ENCODE measurements at regions not wholly inside any gene's neighbourhood (a gene's known extent, or its start where the extent isn't known, plus 50 kb on each side); places are given as distances from the start of the nearest gene placed in this dataset.

- Histone ChIP-seq H3K9me2 (replicated peaks; ENCODE audit: control insufficient read depth, low read length) (no peaks in the 10 kb centered on the region), H3K36me3 (ENCODE audit: control insufficient read depth, low read length) (no peaks in the 10 kb centered on the region), H3K4me1 (ENCODE audit: control insufficient read depth, low read length) (no peaks in the 10 kb centered on the region), H3K4me2 (ENCODE audit: low read length) (no peak overlapping the region), H3K4me3 (ENCODE audit: low read length) (no peak overlapping the region), H3K79me2 (ENCODE audit: control insufficient read depth, low read length) (no peaks in the 10 kb centered on the region), H3K27me3 (ENCODE audit: control insufficient read depth, low read length) (no peaks in the 10 kb centered on the region), H4K20me1 (ENCODE audit: control insufficient read depth, insufficient read depth, low read depth, low read length) (no peaks in the 10 kb centered on the region), H3K9me3 (ENCODE audit: control insufficient read depth, insufficient read depth, low read length) (no peaks in the 10 kb centered on the region), H3F3A (ENCODE audit: control insufficient read depth, insufficient read depth) (no peaks in the 10 kb centered on the region), H3K27ac (ENCODE audit: low read depth, low read length) (no peak overlapping the region)
- no peak for TF ChIP-seq CTCF (IDR thresholded peaks at IDR 0.05; ENCODE audit: low read depth, low read length, poor library complexity, severe bottlenecking)
- no peak for TF ChIP-seq EZH2phosphoT487 (IDR thresholded peaks at IDR 0.05; ENCODE audit: borderline replicate concordance, low read length)
These were observed 100.7 kb downstream of the ZIC4 start for GRCh38 chr3:147305533-147306250.

- no peaks in the 10 kb centered on the region for H4K20me1 ChIP-seq (ENCODE audit: control insufficient read depth, insufficient read depth, low read depth, low read length)
- TF ChIP-seq CTCF (IDR thresholded peaks at IDR 0.05; ENCODE audit: low read depth, low read length, poor library complexity, severe bottlenecking), result no peak
- TF ChIP-seq EZH2phosphoT487 (IDR thresholded peaks at IDR 0.05; ENCODE audit: borderline replicate concordance, low read length), result no peak
- no peaks in the 10 kb centered on the region for H3K36me3 ChIP-seq (ENCODE audit: control insufficient read depth, low read length)
- no peaks in the 10 kb centered on the region for H3K79me2 ChIP-seq (ENCODE audit: control insufficient read depth, low read length)
- no peak overlapping the region for H3K4me2 ChIP-seq (ENCODE audit: low read length)
- H3K9me3 ChIP-seq (ENCODE audit: control insufficient read depth, insufficient read depth, low read length), result no peaks in the 10 kb centered on the region
- H3K9me2 ChIP-seq (replicated peaks; ENCODE audit: control insufficient read depth, low read length), result no peaks in the 10 kb centered on the region
- H3K4me1 ChIP-seq (ENCODE audit: control insufficient read depth, low read length), result no peaks in the 10 kb centered on the region
- H3K4me3 ChIP-seq (ENCODE audit: low read length), result no peak overlapping the region
- no peak overlapping the region for H3K27ac ChIP-seq (ENCODE audit: low read depth, low read length)
- H3K27me3 ChIP-seq (ENCODE audit: control insufficient read depth, low read length), result no peaks in the 10 kb centered on the region
- no peaks in the 10 kb centered on the region for H3F3A ChIP-seq (ENCODE audit: control insufficient read depth, insufficient read depth)
These were observed 101.6 kb downstream of the ZIC4 start for GRCh38 chr3:147304756-147305155.

GRCh38 chr3:147301781-147302180, 104.6 kb downstream of the ZIC4 start:
- Histone ChIP-seq H3K36me3 (ENCODE audit: control insufficient read depth, low read length) (no peaks in the 10 kb centered on the region), H3K4me2 (ENCODE audit: low read length) (no peak overlapping the region), H3F3A (ENCODE audit: control insufficient read depth, insufficient read depth) (no peaks in the 10 kb centered on the region), H3K27me3 (ENCODE audit: control insufficient read depth, low read length) (no peaks in the 10 kb centered on the region), H3K27ac (ENCODE audit: low read depth, low read length) (no peak overlapping the region), H4K20me1 (ENCODE audit: control insufficient read depth, insufficient read depth, low read depth, low read length) (no peaks in the 10 kb centered on the region), H3K79me2 (ENCODE audit: control insufficient read depth, low read length) (no peaks in the 10 kb centered on the region), H3K9me2 (replicated peaks; ENCODE audit: control insufficient read depth, low read length) (no peaks in the 10 kb centered on the region), H3K4me1 (ENCODE audit: control insufficient read depth, low read length) (no peaks in the 10 kb centered on the region), H3K9me3 (ENCODE audit: control insufficient read depth, insufficient read depth, low read length) (no peaks in the 10 kb centered on the region), H3K4me3 (ENCODE audit: low read length) (no peak overlapping the region)
- TF ChIP-seq EZH2phosphoT487 (IDR thresholded peaks at IDR 0.05; ENCODE audit: borderline replicate concordance, low read length) (no peak), CTCF (IDR thresholded peaks at IDR 0.05; ENCODE audit: low read depth, low read length, poor library complexity, severe bottlenecking) (no peak)

Data from DOHH2 (cell line).